HEK293 (cell line): ENCODE measurements at regions not wholly inside any gene's neighbourhood (a gene's known extent, or its start where the extent isn't known, plus 50 kb on each side); places are given as distances from the start of the nearest gene placed in this dataset.

Experiments
- CTCF ChIA-PET: fragments of 350-600 bp; formaldehyde crosslinking; extraction: SDS; loops from one replicate; lab custom pipeline; 2021; ENCODE audit warnings: antibody characterized with exemption; lab: Yijun Ruan, JAX
- POLR2A ChIA-PET: fragments of 300-600 bp; formaldehyde crosslinking; extraction: SDS; loops from one replicate; lab custom pipeline; 2020; ENCODE audit warnings: antibody characterized with exemption, inconsistent platforms; lab: Yijun Ruan, JAX
- H3K27ac ChIP-seq: fragments of 200-500 bp; sonication (Bioruptor generic); 2 replicates; pipeline ENCODE4 v1.5.1; 2014; ENCODE audit warnings: low read depth, low read length, control low read depth, inconsistent platforms; ENCODE audit errors: extremely low read depth
- H3K36me3 ChIP-seq, 2 experiments: fragments of 200-500 bp in 1 of 2; sonication (Bioruptor generic) in 1 of 2; 1 replicate in 1 of 2; 2 replicates in 1 of 2; pipeline ENCODE4 v1.5.1; 2014 to 2017; ENCODE audit warnings: inconsistent platforms in 2 of 2, low read length in 2 of 2; ENCODE audit not compliant: control insufficient read depth in 2 of 2, insufficient read depth in 1 of 2
- H3K4me1 ChIP-seq: fragments of 200-500 bp; sonication (Bioruptor generic); 2 replicates; pipeline ENCODE4 v1.5.1; 2014; ENCODE audit warnings: mild to moderate bottlenecking, low read length, inconsistent platforms; ENCODE audit not compliant: control insufficient read depth, insufficient read depth
- H3K4me3 ChIP-seq: 2 replicates; pipeline ENCODE4 v1.5.1; 2011; ENCODE audit warnings: low read depth, mild to moderate bottlenecking, control low read depth, low read length, moderate library complexity
- H3K9me3 ChIP-seq: fragments of 200-500 bp; sonication (Bioruptor generic); 2 replicates; pipeline ENCODE4 v1.5.1; 2014; ENCODE audit warnings: low read depth, low read length, inconsistent platforms; ENCODE audit not compliant: control insufficient read depth, insufficient read depth
- HOXC10 ChIP-seq: sonication (generic); formaldehyde crosslinking; IDR thresholded peaks from 2 replicates; pipeline ENCODE4 v1.8.1; 2023; ENCODE audit warnings: mild to moderate bottlenecking, missing genetic modification reagents
- SP2 ChIP-seq: fragments of 450-650 bp; formaldehyde crosslinking; IDR thresholded peaks from 2 replicates; pipeline ENCODE4 v1.5.1; 2016; ENCODE audit warnings: missing biosample characterization, missing genetic modification characterization
- SP3 ChIP-seq: fragments of 450-650 bp; formaldehyde crosslinking; IDR thresholded peaks from 2 replicates; pipeline ENCODE4 v1.5.1; 2016; ENCODE audit warnings: missing biosample characterization, missing genetic modification characterization
- YY2 ChIP-seq: fragments of 450-650 bp; formaldehyde crosslinking; IDR thresholded peaks from 2 replicates; pipeline ENCODE4 v1.5.1; 2016; ENCODE audit warnings: missing biosample characterization, missing genetic modification characterization
- ZEB2 ChIP-seq: fragments of 450-650 bp; formaldehyde crosslinking; IDR thresholded peaks from 2 replicates; pipeline ENCODE4 v1.5.1; 2016; ENCODE audit warnings: missing biosample characterization, missing genetic modification characterization
- ZNF10 ChIP-seq: fragments of 450-650 bp; formaldehyde crosslinking; IDR thresholded peaks from 2 replicates; pipeline ENCODE4 v1.5.1; 2017; ENCODE audit warnings: missing biosample characterization, missing genetic modification characterization
- ZNF112 ChIP-seq: fragments of 450-650 bp; formaldehyde crosslinking; IDR thresholded peaks from 2 replicates; pipeline ENCODE4 v1.5.0; 2017; ENCODE audit warnings: missing biosample characterization, missing genetic modification characterization
- ZNF223 ChIP-seq: fragments of 450-650 bp; formaldehyde crosslinking; IDR thresholded peaks from 2 replicates; pipeline ENCODE4 v1.5.1; 2016; ENCODE audit warnings: missing biosample characterization, missing genetic modification characterization
- ZNF311 ChIP-seq: fragments of 450-650 bp; formaldehyde crosslinking; IDR thresholded peaks from 2 replicates; pipeline ENCODE4 v1.5.1; 2017; ENCODE audit warnings: missing biosample characterization, missing genetic modification characterization, borderline replicate concordance
- ZNF433 ChIP-seq: fragments of 450-650 bp; formaldehyde crosslinking; IDR thresholded peaks from 2 replicates; pipeline ENCODE4 v1.5.1; 2016; ENCODE audit warnings: missing biosample characterization, missing genetic modification characterization, low read depth
- ZNF621 ChIP-seq: fragments of 450-650 bp; formaldehyde crosslinking; IDR thresholded peaks from 2 replicates; pipeline ENCODE4 v1.5.1; 2017; ENCODE audit warnings: missing biosample characterization, missing genetic modification characterization
- ZNF626 ChIP-seq: fragments of 450-650 bp; sonication (Bioruptor Pico); formaldehyde crosslinking; IDR thresholded peaks from 2 replicates; pipeline ENCODE4 v1.5.1; 2018; ENCODE audit warnings: missing biosample characterization, missing genetic modification characterization, inconsistent platforms
- ZNF629 ChIP-seq: fragments of 450-650 bp; formaldehyde crosslinking; IDR thresholded peaks from 2 replicates; pipeline ENCODE4 v1.5.1; 2017; ENCODE audit warnings: missing biosample characterization, missing genetic modification characterization
- ZNF664 ChIP-seq: fragments of 450-650 bp; formaldehyde crosslinking; IDR thresholded peaks from 2 replicates; pipeline ENCODE4 v1.5.1; 2016; ENCODE audit warnings: missing biosample characterization, missing genetic modification characterization
- ZNF747 ChIP-seq: fragments of 450-650 bp; formaldehyde crosslinking; IDR thresholded peaks from 2 replicates; pipeline ENCODE4 v1.5.1; 2016; ENCODE audit warnings: missing biosample characterization, missing genetic modification characterization
- ZNF792 ChIP-seq: fragments of 450-650 bp; formaldehyde crosslinking; IDR thresholded peaks from 2 replicates; pipeline ENCODE4 v1.5.1; 2016; ENCODE audit warnings: missing biosample characterization, missing genetic modification characterization
- ZNF837 ChIP-seq: fragments of 450-650 bp; formaldehyde crosslinking; IDR thresholded peaks from 2 replicates; pipeline ENCODE4 v1.5.1; 2016; ENCODE audit warnings: missing biosample characterization, missing genetic modification characterization
- ZSCAN16 ChIP-seq: fragments of 450-650 bp; formaldehyde crosslinking; IDR thresholded peaks from 2 replicates; pipeline ENCODE4 v1.5.1; 2016; ENCODE audit warnings: missing biosample characterization, missing genetic modification characterization
- TF ChIP-seq, protein P1 (sequence below): fragments of 450-650 bp; formaldehyde crosslinking; IDR thresholded peaks from 2 replicates; pipeline ENCODE4 v1.5.1; 2017; ENCODE audit warnings: missing biosample characterization, missing genetic modification characterization
- TF ChIP-seq, protein P2 (sequence below): fragments of 450-650 bp; formaldehyde crosslinking; IDR thresholded peaks from 2 replicates; pipeline ENCODE4 v1.5.1; 2017; ENCODE audit warnings: missing biosample characterization, mild to moderate bottlenecking, missing genetic modification characterization, moderate library complexity
- TF ChIP-seq, protein P3 (sequence below): fragments of 450-650 bp; formaldehyde crosslinking; IDR thresholded peaks from 2 replicates; pipeline ENCODE4 v1.5.1; 2017; ENCODE audit warnings: missing biosample characterization, missing genetic modification characterization
- TF ChIP-seq, protein P4 (sequence below): fragments of 450-650 bp; formaldehyde crosslinking; IDR thresholded peaks from 2 replicates; pipeline ENCODE4 v1.5.1; 2016; ENCODE audit warnings: missing biosample characterization, missing genetic modification characterization
- TF ChIP-seq, protein P5 (sequence below): fragments of 450-650 bp; formaldehyde crosslinking; IDR thresholded peaks from 2 replicates; pipeline ENCODE4; 2016; ENCODE audit warnings: missing biosample characterization, missing genetic modification characterization
- TF ChIP-seq, protein P6 (sequence below): fragments of 450-650 bp; formaldehyde crosslinking; IDR thresholded peaks from 2 replicates; pipeline ENCODE4 v1.5.1; 2016; ENCODE audit warnings: missing biosample characterization, missing genetic modification characterization

DNA sequence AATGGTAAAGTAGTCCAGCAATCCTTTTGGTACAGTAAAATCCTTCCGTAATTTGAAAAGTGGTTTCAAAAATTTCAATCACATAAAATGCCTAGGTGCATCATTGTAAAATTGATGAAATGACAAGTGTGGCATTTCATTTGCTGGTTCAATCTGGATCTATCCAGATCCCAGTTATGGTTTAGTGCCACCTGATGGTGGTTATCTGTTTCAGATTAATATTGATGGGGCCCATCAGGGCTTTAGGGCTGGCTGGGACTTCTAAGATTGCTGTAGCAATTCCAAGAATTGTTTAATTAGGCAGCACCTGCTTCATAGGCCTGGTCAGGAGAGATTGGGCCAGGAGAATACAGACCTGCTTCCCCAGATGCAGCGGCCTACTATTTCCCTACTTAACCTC is 55.5 kb upstream of the PIK3C3 start:
- TF ChIP-seq, protein P1, sequence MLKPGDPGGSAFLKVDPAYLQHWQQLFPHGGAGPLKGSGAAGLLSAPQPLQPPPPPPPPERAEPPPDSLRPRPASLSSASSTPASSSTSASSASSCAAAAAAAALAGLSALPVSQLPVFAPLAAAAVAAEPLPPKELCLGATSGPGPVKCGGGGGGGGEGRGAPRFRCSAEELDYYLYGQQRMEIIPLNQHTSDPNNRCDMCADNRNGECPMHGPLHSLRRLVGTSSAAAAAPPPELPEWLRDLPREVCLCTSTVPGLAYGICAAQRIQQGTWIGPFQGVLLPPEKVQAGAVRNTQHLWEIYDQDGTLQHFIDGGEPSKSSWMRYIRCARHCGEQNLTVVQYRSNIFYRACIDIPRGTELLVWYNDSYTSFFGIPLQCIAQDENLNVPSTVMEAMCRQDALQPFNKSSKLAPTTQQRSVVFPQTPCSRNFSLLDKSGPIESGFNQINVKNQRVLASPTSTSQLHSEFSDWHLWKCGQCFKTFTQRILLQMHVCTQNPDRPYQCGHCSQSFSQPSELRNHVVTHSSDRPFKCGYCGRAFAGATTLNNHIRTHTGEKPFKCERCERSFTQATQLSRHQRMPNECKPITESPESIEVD (tag by site-specific recombination): no peak
- TF ChIP-seq ZNF664 (no peak), ZNF621 (tag by site-specific recombination) (no peak), ZNF311 (no peak)
- TF ChIP-seq, protein P2, sequence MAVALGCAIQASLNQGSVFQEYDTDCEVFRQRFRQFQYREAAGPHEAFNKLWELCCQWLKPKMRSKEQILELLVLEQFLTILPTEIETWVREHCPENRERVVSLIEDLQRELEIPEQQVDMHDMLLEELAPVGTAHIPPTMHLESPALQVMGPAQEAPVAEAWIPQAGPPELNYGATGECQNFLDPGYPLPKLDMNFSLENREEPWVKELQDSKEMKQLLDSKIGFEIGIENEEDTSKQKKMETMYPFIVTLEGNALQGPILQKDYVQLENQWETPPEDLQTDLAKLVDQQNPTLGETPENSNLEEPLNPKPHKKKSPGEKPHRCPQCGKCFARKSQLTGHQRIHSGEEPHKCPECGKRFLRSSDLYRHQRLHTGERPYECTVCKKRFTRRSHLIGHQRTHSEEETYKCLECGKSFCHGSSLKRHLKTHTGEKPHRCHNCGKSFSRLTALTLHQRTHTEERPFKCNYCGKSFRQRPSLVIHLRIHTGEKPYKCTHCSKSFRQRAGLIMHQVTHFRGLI (tag by site-specific recombination): no peak
- ChIA-PET POLR2A (interaction anchor here (0.6 kb wide), 1 partner anchor 79 kb away, joined by 9 read pairs; no protein-coding TSS in a partner anchor), CTCF (interaction anchor here (0.5 to 1.3 kb wide), 5 partner anchors 9 to 153 kb away, joined by 3 to 7 read pairs (median 5); no protein-coding TSS in a partner anchor)
- Histone ChIP-seq H3K9me3 (no peaks in the 10 kb centered on the region), H3K4me1 (no peaks in the 10 kb centered on the region), H3K27ac (no peak overlapping the region), H3K36me3 (no peaks in the 10 kb centered on the region), H3K4me3 (no peak overlapping the region)

DNA sequence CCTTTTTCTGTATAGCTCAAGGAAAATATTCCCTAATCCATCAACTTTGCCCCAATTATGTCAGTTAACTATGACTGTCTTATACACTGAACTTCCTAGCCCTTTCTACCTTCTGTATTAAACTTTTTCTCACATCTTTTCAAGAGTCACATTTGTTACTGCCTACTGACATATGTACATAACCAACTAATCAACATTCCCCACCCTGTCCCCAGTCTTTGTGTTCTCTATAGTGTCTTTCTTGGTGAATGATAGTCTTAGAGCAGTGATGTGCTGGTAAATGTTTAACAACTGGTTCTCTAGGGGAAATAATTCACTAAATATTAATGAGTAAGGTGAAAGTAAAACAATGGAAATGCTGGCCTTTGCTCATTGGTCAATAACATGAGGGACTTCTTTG is 61.6 kb upstream of the PIK3C3 start:
- Histone ChIP-seq H3K4me1 (no peaks in the 10 kb centered on the region), H3K27ac (no peak overlapping the region), H3K9me3 (no peaks in the 10 kb centered on the region), H3K36me3 (no peaks in the 10 kb centered on the region), H3K4me3 (no peak overlapping the region)
- CTCF ChIA-PET: no interaction called here
- TF ChIP-seq ZNF112 (tag by site-specific recombination) (no peak), ZNF626 (no peak), YY2 (tag by site-specific recombination) (no peak), ZNF792 (tag by site-specific recombination) (no peak), ZNF10 (tag by site-specific recombination) (no peak), ZSCAN16 (tag by site-specific recombination) (no peak), ZNF837 (tag by site-specific recombination) (no peak), SP2 (tag by site-specific recombination) (no peak), HOXC10 (no peak), ZNF747 (tag by site-specific recombination) (no peak), ZNF223 (tag by site-specific recombination) (no peak), ZEB2 (no peak), ZNF629 (tag by site-specific recombination) (no peak), ZNF433 (tag by site-specific recombination) (no peak), SP3 (tag by site-specific recombination) (no peak)
- TF ChIP-seq, protein P3, sequence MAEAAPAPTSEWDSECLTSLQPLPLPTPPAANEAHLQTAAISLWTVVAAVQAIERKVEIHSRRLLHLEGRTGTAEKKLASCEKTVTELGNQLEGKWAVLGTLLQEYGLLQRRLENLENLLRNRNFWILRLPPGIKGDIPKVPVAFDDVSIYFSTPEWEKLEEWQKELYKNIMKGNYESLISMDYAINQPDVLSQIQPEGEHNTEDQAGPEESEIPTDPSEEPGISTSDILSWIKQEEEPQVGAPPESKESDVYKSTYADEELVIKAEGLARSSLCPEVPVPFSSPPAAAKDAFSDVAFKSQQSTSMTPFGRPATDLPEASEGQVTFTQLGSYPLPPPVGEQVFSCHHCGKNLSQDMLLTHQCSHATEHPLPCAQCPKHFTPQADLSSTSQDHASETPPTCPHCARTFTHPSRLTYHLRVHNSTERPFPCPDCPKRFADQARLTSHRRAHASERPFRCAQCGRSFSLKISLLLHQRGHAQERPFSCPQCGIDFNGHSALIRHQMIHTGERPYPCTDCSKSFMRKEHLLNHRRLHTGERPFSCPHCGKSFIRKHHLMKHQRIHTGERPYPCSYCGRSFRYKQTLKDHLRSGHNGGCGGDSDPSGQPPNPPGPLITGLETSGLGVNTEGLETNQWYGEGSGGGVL (tag by site-specific recombination): no peak
- TF ChIP-seq, protein P4, sequence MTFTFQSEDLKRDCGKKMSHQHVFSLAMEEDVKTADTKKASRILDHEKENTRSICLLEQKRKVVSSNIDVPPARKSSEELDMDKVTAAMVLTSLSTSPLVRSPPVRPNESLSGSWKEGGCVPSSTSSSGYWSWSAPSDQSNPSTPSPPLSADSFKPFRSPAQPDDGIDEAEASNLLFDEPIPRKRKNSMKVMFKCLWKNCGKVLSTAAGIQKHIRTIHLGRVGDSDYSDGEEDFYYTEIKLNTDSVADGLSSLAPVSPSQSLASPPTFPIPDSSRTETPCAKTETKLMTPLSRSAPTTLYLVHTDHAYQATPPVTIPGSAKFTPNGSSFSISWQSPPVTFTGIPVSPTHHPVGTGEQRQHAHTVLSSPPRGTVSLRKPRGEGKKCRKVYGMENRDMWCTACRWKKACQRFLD (tag by site-specific recombination): no peak
- TF ChIP-seq, protein P5, sequence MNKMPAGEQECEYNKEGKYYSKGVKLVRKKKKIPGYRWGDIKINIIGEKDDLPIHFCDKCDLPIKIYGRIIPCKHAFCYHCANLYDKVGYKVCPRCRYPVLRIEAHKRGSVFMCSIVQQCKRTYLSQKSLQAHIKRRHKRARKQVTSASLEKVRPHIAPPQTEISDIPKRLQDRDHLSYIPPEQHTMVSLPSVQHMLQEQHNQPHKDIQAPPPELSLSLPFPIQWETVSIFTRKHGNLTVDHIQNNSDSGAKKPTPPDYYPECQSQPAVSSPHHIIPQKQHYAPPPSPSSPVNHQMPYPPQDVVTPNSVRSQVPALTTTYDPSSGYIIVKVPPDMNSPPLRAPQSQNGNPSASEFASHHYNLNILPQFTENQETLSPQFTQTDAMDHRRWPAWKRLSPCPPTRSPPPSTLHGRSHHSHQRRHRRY: no peak
- TF ChIP-seq, protein P6, sequence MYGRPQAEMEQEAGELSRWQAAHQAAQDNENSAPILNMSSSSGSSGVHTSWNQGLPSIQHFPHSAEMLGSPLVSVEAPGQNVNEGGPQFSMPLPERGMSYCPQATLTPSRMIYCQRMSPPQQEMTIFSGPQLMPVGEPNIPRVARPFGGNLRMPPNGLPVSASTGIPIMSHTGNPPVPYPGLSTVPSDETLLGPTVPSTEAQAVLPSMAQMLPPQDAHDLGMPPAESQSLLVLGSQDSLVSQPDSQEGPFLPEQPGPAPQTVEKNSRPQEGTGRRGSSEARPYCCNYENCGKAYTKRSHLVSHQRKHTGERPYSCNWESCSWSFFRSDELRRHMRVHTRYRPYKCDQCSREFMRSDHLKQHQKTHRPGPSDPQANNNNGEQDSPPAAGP: no peak
- TF ChIP-seq, all 188 proteins: peak for 0
- POLR2A ChIA-PET: interaction anchor here (0.6 to 1.1 kb wide), 2 partner anchors 10 to 42 kb away, joined by 3 read pairs; no protein-coding TSS in a partner anchor
